Fibroblast of the conjunctiva (primary cell): ENCODE measurements at regions not wholly inside any gene's neighbourhood (a gene's known extent, or its start where the extent isn't known, plus 50 kb on each side); places are given as distances from the start of the nearest gene placed in this dataset.
A peak's percentile ranks its signal among the peaks of the same experiment; 100 is the strongest.

ENCODE experiments used
- DNase-seq: peaks from one replicate; pipeline ENCODE4 v3.0.0-alpha.2; 2010; ENCODE audit warnings: low read depth

DNA sequence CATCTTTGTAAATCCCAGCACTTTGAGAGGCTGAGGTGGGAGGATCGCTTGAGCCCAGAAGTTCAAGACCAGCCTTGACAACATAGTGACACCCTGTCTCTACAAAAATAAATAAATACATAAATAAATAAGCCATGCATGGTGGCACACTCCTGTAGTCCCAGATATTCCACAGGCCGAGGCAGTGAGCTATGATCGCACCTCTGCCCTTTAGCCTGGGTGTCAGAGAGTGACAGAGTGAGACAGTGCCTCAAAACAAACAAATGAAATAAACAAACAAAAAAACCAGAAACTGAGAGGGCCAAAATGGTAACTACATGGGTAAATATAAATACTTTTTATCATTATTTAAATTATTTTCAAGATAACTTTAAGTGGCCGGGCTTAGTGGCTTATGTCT, 445.4 kb downstream of the ZIC1 start:
- no peak for DNase-seq

DNA sequence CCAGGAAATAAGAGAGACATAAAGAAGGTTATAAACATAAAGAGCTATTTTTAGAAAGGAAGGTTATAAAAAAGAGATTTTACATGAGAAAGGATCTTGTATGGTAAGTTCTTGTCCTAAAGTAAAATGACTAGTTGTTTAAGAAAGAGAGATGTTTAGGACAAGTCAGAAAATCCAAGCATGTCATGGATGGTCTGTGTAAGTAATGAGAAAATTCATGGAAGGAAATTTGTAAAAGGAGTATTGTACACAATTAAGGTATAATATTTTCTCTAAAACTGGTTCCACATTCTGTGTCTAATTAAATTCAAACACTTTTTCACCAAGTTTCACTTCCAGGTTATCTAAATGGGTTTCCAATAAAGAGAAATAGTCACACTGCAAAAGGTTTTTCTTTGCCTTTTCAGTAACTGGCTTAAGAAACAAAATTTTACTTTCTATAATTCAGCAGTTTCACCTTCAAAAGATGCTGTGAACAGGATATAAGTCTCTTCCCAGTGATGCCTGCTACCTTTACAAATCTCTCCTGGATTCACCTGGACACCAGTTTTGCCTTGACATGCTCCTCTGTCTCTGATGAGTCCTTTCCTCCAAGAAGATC, 455.7 kb downstream of the ZIC1 start:
- no peak for DNase-seq

DNA sequence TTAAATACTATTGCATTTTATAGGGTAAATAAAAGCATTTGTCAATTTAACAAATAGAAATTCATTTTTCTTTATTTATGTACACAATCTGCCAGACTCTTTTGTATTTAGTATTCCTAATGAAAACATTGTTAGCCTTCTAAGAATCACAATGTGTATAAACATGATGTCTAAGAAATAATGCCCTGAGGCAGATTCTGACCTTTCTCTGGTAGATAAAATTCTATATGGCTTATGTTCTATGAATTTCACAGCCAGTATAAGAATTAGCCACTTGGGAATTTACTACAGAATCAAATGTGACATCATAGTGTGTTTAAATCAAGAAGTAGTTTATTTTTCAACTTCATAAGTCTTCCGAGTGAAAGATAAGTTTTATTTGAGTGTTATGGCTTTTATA, 457.4 kb downstream of the ZIC1 start:
- DNase-seq, result no peak

DNA sequence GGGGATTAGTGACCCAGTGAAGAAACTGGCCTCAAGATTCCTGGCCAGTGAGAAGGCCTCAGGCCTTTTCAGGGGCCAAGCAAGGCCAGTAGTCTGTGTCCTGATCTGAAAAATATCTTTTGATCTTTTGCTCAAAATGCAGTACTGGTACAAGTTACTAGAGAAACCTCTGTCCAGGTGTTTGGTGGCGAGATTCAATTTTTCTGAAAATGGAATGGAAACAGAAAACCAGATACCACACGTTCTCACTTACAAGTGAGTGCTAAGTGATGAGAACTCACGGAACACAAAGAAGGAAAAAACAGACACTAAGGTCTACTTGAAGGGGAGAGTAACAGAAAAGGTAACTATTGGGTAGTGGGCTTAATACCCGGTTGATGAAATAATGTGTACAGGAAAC, 463.4 kb downstream of the ZIC1 start:
- DNase-seq, result no peak

DNA sequence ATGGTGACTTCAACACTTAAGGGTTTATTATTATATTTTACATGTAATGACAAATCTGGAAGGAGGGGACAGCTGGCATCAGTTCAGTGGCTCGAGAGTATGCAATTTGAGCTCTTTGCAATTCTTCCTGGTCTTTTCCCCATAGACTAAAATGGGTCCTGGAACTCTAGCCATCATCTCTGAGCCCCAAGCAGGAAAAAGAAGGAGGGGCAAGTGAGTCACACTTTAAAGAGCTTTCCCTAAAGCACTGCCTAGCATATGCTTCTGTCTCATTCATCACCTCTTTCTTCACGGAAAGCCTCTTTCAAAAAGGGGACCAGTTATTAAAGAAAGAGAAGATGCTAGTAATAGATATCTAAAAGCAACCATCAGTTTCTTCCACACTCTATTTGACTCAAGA, 466.3 kb downstream of the ZIC1 start:
- DNase-seq, result no peak

DNA sequence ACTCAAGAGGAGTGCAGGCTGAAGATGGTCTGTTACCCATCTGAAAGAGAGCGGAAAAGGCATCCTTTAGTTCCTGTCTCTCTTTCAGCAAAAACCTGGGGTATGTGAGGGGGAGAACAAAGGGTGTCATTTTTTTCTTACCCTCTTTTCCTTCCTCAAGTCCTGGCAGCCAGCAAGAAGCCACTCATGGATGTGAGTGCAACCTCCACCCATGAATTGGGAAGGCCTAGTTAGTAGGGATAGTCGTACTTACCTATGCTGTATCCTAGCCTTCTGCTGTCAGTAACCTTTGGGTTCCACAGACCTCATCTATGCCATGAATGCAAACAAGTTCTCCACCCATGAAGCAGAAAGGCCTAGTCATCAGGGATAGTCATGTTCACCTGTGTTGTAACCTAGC, 472.8 kb downstream of the ZIC1 start:
- no peak for DNase-seq

DNA sequence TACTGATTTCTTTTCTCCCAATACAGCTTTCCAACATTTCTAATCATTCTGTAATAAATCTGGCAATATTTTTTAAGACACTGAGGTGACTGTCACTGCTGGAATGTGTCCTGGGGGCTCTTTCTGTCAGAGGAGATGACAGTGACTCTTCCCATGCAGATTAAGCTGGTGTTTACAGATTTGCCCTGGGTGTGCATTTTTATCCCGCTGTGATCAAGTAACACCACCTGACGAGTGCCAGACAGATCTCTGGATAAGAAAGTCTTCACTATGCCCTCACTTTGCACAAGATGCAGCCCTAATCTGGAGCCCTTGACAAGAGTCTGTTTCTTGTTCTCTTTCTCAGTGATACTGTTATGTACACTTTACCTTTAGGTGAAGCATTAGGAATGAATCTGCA, 477.7 kb downstream of the ZIC1 start:
- DNase-seq, result no peak

DNA sequence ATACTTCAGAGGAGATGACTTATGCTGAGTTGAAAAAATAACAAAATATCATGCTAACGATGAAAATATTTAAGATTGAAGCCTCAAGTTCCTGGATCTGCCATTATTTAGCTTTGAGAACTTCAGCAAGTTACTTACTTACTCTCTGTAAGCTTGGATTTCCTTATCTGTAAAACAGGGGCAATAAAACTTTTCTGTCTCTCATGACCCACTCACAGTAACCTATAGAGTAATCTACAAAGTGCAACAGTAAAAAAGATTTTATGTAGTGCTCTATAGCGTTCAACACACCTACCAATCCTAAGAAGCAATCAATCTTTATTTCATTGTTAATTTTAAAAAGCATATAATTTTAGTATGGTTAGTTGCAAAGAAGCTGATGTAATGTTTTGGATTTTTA, 478.6 kb downstream of the ZIC1 start:
- no peak for DNase-seq

DNA sequence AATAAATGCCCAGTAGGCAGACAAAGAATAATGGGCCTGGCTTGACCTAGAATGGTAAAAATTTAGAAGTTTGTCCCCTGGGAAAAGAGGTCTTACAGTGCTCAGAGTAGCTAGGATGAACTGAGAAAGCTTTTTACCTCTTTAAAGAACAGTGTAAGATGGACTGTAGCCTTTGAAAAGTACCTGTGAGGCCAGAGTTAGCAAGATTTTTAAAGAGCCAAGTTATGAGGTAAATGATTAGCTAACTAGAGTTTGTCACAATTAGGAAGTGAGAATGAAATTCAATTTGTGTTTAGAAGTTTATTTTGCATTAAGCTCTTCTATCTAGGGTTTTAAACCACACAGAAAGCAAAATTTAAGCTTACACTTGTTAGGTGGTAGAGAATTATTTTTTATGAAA, 480.9 kb downstream of the ZIC1 start:
- DNase-seq, result no peak

DNA sequence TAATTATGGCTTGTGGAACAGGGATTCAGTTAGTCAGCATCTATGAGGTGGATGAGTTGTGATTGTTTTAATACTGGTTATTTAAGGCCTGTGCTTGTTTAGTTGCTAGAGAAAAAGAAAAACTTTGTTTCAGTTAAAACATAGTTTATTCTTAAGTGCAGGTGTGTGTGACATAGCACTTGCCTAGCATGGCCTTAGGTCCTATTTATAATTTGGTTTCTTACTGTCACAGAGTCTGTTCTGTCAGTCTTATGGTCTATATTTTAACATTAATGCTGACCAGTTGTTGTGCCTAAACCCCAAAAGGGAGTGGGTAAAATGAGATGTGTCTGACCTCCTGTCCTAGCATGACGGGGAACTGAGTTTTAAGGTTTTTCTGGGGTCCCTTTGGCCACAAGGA, 486.3 kb downstream of the ZIC1 start:
- no peak for DNase-seq

DNA sequence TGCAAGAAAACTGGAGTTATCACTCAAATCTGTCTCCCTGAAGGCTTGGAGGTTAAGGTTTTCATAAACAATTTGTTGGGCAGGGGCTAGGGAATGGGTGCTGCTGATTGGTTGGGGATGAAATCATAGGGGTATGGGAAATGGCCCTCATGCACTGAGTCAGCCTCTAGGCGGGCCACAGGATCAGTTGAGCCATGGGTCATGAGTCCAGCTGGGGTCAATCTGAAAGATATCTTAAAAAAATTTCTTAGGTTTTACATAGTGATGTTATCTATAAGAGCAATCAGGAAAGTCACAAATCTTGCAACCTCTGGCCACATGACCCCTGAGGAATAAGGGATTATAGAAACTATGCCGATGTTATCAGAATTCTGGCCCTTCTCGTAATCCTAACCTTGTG, 491.7 kb downstream of the ZIC1 start:
- no peak for DNase-seq

DNA sequence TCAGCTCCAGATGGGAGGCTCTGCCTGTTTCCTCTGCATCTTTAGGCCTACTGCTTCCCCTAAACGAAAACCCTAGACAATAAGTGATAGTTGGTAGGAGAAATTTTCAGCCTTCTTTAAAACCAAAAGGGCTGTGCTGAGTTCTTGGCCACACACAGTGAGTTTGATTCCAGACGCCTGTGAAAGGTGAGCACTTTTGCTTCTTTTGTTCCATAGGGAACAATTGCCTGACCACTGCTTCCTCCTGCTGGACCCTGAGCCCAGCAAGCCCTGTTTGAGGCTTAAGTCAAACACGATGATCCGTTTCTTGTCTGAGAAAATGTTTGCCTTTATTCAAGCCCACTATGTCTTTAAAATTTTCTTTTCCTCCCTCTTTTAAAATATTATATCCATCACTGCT, 493.9 kb downstream of the ZIC1 start:
- no peak for DNase-seq

DNA sequence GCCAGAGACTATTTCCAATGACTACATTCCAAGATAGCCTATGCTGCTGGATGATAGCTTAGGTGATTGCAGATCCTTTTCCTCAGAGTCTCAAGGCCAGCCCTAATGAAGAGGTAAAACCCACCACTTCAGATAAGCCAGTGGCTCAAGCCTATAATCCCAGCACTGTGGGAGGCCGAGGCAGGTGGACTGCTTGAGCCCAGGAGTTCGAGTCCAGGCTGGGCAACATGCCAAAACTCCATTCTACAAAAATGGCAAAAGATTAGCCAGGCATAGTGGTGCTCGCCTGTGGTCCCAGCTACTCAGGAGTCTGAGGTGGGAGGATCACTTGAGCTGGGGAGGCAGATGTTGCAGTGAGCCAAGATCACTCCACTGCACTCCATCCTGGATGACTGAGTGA, 495.3 kb downstream of the ZIC1 start:
- no peak for DNase-seq

DNA sequence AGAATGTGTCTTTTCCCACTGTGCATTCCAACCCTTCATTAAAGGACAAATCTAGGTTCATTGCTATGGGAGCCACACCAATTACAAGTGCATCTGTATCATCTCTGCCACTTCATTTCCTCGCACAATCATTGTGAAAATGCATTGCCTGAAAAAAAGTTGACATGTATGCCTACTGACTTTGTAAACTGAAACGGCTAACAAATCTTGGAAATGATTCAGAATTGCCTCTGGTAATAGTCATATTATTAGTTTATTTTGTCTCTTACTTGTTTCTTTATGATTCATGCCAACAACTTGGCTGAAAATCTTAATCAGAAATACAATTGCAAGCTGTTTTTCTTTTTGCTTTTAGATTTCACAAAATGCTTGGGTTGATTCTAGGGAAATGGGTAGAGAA, 497.1 kb downstream of the ZIC1 start:
- DNase-seq, result no peak

DNA sequence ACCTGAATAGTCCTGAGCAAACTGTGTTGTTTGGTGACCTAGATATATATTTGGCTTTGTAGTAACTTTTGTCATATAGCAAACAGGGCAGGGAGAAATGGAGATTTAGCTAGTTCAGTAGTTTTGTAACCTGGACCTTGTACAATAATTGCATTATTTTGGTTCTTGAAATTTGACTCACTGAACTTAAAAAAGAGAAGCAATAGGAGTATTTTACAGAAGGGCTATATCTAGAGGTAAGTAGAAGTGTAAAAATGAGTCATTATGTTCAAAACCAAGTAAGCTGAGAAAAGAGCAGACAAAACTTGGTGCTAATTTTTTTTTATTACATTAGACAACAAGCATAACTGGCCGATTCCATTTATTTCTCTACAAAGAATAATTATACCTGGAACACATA, 505.4 kb downstream of the ZIC1 start:
- DNase-seq, result no peak

DNA sequence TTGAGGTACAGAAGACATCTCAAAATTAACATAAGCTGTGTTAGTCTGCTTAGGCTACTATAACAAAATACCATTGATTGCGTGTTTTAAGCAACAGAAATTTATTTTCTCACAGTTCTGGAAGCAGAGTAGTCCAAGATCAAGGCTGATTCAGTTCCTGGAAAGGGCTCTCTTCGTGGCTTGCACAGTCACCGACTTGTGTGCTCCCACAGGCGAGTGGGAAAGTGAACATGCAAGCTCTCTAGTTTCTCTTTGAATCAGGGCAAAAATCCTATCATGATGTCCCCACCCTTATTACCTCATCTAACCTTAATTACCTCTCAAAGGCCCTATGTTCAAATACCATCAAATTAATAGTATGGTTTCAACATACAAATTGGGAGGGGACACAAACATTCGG, 505.9 kb downstream of the ZIC1 start:
- no peak for DNase-seq

DNA sequence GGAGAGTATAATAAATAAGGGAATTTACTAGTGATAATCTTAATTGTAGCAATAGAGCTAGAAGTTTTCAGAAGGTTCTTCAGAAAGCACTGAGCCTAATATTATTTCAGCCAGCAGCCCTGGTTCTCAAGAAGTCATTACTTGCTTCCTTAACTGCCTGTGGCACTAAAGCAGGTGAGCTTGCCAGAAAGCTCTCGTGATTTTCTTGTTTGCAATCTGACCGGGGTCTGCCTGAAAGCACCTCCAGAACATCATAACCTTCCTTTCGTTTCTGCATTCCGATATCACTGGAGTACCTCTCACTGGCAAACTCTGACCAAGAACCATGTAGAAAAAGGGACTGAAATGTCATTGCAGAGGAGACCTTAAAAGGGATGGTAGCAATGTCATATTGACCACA, 510.3 kb downstream of the ZIC1 start:
- no peak for DNase-seq

DNA sequence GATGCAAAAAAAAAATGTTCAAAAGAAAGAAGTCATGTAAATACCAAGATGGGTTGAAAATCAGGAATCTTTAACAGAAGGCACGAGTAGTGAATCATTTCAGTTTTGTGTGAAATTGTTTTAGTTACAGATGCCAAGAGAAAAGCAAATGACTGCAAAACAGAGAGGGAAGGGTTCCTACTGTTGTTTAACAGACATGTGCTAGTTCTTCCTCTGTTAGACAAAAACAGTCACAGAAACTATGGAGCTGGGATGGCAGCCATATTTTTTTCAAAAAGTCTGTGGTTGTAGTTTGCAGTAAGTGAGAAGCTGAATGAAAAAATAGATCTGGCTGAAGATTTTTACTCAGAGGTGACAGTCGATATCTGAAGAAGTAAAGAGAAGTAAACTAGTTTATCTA, 511.9 kb downstream of the ZIC1 start:
- peak; percentile 46 for DNase-seq

DNA sequence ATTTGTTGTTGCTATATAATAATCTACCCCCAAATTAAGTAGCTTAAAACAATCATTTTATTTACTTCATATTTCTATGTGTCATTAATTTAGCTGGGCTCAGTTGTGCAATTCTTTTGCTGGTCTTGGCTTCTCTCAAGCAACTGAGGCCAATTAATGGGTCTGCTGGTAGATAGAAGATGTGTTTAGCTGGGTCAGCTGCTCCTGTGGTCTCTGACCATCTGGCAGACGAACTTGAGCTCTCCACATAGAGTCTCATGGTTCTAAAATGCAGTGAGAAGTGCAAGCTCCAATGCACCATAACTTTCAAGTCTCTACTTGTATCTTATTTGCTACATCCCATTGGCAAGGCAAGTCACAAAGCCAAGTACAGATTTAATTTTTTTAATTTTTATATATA, 515.6 kb downstream of the ZIC1 start:
- no peak for DNase-seq

DNA sequence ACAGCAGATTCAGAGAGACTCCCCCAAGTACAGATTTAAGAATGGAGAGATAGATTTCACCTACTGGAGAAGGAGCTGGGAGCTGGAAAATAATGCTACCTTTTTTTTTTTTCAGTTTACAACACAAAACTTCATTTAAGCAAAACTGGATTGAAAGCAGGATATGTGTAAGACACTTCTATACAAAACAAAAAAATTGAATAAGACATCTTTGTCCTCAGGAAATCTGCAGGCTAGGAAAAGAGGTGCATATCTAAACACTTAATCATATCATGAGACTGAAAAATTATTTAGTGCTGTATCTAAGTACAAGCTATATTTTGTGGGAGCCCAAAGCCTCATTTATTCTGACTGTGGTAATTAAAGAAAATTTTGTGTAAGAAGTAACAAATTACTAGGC, 516.1 kb downstream of the ZIC1 start:
- DNase-seq, result no peak

DNA sequence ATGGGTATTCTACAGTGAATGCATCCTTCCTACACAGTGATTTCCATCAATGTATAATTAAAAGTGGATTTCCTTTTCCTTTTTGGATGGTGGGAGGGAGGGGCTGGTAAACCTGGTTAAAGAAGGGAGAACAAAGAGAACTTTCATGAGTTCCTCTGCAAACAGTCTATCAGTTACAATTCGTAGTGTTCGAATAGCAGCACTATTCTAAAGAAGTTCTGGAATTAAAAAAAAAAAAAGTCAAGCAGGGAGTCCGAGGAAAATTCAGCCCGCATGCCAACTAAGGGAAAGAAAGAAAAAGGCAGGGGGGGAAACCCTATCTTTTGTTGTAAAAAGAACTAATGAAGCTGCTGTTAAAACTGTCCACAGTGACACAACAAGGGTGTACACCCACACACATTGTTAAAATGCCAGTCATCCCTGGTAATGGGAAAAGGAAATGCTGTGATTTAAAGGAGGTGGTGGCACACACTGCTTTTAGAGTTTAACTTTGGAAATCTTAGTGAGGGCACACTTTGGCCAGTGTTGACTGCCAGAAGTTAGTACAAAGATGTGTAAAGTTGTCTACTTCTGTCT, 521.2 kb downstream of the ZIC1 start:
- no peak for DNase-seq

DNA sequence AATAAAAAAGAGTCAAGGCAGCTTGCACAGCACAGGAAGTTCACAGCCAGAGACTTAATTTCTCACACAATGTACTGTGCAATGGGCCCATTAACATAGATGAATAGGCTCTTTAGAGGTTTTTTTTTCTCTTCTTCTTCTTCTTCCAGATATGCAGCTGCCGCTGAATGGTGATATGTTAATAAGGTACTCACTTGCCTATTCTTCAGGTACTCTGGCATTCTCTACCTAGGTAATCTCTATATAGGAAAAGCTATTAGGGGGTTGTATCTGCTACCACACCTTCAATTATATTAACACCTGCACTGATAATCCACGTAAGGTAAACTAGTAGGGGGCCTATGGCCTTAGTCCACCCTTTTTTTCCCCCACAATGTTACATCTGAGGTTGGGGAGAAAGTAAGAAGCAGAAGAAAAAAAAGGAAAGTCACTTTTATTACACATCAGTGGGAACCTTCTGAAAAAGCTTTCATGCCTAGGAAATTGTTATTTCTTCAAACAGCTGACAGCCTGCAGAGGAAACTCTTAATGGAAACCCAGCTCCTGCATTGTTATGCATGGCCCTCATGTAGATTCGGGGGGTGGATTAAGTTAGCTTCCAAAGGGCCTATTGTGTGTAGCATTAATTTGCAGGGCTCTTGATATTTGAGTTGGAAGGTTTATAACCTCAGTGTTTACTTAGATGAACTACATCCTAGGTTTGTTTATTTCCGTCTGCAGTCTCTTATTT, 525.5 kb downstream of the ZIC1 start:
- DNase-seq, result no peak

DNA sequence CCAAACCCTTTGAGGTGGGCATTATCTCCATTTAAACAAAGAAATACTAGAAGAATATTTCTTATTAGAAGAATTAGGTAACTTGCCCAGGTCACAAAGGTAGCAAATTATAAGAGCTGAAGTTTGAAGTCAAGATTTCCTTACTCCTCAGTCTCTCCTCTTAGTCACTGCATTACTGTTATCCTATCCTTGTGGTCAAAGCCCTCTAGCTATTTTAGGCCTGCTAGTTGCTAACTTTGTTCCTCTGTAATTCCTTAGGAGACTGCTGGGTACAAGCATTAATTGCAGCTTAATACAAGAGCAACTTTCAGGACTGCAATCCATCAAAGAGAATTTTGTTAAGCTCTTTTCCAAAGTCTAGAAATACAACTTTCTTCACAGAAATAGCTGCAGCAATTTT, 528.2 kb downstream of the ZIC1 start:
- DNase-seq, result no peak

DNA sequence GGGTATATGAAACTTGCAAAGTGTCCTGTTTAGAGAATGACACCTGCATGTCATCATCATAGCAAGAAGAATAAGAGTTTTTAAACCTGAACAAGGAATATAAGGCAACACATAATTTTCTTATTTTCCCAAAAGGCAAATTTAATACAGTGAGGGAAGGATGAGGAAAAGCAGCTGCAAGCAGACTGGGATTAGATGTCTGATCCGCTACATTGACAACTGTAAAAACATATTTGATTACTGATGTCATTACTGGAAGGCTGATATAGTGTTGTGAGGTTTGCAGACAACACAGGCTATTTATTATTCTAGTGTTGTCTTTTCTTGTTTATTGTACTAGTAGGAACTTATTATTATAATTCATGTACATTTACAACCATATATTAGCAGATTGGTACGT, 528.7 kb downstream of the ZIC1 start:
- DNase-seq, result no peak
